CD4-positive, alpha-beta T cell treated with Interleukin-2 at 100 ng/mL for 4 hours (primary cell): ENCODE measurements at regions not wholly inside any gene's neighbourhood (a gene's known extent, or its start where the extent isn't known, plus 50 kb on each side); places are given as distances from the start of the nearest gene placed in this dataset.
"Not testable (repeated sequence)": the region's sequence is repeated elsewhere in the genome, so short reads cannot be mapped to it uniquely, and the experiment has no call there.

Experiments used
- DNase-seq: peaks from one replicate; pipeline ENCODE4 v3.0.0-alpha.2; 2020; ENCODE audit warnings: low spot score

- no peak for DNase-seq
Observed at GRCh38 chr14:53742233-53742620, 214.4 kb downstream of the BMP4 start.

GRCh38 chr14:53741479-53742232, 215.0 kb downstream of the BMP4 start:
- no peak for DNase-seq

GRCh38 chr14:53740570-53740969, 216.1 kb downstream of the BMP4 start:
- no peak for DNase-seq

DNA sequence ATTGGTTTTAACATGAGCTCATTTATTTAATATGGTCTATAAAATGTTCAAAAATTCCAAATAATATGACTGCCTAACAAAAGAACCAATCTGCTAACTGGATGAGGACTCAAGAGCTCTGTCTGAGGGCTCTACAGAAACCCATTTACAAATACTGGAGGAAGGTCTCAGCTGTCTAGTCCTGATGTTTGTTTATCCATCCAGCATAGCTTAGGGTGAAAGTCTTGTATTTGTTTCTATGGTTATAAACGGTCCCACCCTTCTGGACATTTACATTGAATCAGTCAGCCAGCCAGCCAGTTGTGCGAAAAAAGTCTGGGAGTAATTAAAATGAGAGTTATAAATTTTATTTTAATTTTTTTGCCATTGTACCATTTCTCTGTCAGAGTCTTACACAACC, 220.7 kb downstream of the BMP4 start:
- no peak for DNase-seq

DNA sequence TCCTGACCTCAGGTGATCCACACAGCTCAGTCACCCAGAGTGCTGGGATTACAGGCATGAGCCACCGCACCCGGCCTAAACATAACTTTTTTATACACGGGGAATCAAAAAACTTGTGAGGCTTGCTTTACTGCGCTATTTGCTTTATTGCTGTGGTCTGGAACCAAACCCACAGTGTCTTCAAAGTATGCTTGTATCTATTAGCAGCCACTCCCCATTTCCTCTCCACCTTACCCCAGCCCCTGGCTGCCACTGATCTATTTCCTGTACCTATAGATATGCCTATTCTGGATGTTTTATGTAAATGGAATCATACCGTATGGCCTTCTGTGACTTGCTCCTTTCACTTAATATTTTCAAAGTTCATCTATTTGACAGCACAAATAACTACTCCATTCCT, 233.4 kb downstream of the BMP4 start:
- no peak for DNase-seq

- no peak for DNase-seq
Observed at GRCh38 chr14:53719536-53719935, 237.1 kb downstream of the BMP4 start.

GRCh38 chr14:53716578-53716977, 240.0 kb downstream of the BMP4 start:
- no peak for DNase-seq

- no peak for DNase-seq
Observed at GRCh38 chr14:53715193-53715721, 241.4 kb downstream of the BMP4 start.

GRCh38 chr14:53714495-53715192, 242.0 kb downstream of the BMP4 start:
- no peak for DNase-seq

DNA sequence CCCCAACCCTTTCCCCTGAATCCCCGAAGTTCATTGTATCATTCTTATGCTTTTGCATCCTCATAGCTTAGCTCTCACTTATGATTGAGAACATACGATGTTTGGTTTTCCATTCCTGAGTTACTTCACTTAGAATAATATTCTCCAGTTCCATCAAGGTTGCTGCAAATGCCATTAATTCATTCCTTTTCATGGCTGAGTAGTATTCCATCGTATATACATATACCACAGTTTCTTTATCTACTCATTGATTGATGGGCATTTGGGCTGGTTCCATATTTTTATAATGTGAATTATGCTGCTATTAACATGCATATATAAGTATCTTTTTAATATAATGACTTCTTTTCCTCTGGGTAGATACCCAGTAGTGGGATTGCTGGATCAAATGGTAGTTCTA, 243.7 kb downstream of the BMP4 start:
- DNase-seq = not testable (repeated sequence)

- no peak for DNase-seq
Observed at GRCh38 chr14:53711205-53711604, 245.4 kb downstream of the BMP4 start.

GRCh38 chr14:53710615-53711014, 246.0 kb downstream of the BMP4 start:
- no peak for DNase-seq

- no peak for DNase-seq
Observed at GRCh38 chr14:53709381-53709780, 247.2 kb downstream of the BMP4 start.

DNA sequence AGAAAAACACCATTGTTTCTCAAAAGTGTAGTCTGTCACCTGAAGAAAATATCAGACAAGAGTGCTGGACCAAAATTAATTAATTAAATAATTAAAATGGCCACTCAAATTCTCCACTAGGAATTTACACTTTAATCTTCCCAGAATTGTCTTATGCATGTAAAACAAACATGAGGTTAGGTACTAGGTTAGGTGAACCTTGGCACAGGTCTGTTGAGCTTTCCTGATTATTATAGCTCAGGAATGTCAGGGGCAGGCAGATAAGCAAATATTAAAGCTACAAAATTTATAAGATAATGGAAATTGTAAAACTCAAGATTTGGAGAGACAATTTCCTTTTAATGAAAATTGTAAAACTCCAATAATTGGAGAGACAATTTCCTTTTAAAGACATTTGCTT, 253.2 kb downstream of the BMP4 start:
- DNase-seq = no peak

GRCh38 chr14:53701108-53701875, 255.3 kb downstream of the BMP4 start:
- DNase-seq = no peak

DNA sequence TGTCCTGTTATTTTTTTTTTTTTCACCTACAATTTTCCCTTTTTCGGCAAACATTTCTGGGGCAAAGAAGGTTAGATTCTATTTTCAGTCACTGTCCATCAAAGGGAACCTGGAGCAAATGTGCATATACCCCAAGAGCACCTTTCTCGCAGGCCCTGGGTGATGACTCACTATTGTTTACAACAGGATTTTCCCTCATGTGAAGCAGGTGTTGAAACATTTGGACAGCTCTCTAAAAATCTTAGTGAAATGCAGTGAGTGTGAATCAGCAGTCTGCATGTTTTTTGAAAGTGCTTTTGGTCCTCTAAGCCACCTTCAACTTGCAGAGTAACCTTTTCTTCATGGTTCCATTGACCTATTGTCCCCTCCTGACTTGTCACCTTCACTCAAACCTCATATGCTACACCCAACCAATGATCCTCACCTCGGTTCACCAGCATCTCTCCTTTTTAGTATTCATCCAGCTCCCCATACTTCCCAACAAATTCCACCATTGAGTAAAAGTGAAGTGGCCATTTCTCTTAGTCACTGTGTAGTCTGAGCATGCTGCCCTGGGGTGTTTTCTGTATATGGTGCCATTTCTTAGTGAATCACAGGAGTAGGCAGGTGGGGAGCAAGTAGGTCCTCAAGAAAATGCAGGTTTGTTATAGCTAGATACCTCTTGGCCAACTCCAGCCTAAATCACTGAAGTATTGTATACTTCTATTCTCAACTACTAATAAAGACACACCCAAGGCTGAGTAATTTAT, 260.2 kb downstream of the BMP4 start:
- DNase-seq = no peak

GRCh38 chr14:53695692-53696214, 260.9 kb downstream of the BMP4 start:
- DNase-seq = no peak

DNA sequence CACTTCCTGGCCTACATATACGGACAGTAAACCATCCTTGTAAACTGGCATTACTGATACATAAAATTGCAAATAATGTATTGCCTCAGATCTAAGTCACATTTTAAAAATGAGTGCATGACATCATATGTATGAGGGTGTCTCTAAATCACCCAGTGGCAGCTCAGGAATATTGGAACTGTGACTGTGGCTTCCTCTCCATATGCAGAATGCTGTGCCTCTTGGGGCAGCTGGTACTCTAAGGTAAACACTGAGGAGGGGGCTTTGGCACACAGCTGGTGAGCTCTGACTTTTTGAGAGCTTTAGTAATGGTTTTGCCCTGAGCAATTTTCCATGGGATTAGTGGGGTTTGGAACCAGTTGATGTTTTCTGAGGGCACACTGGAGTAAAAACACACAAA, 263.7 kb downstream of the BMP4 start:
- DNase-seq = no peak

GRCh38 chr14:53692451-53692850, 264.2 kb downstream of the BMP4 start:
- no peak for DNase-seq

DNA sequence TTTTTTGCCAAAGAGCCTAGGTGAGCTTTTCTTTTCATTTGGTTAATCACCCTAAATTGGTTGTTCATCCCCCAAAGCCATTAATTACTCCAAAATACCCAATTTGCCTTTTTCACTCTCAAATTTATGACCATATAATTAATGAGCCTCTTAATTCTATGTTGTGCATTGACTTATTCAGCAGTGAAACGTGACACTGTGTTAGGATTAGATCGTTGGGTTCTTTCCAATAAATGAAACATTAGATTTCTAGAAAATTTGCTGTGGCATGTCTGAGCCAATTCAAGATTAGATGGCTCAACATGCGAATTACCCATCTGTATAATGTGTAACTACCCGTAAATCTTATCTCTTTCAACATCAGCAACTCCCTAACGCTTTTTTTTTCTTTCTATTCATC, 273.4 kb downstream of the BMP4 start:
- no peak for DNase-seq

DNA sequence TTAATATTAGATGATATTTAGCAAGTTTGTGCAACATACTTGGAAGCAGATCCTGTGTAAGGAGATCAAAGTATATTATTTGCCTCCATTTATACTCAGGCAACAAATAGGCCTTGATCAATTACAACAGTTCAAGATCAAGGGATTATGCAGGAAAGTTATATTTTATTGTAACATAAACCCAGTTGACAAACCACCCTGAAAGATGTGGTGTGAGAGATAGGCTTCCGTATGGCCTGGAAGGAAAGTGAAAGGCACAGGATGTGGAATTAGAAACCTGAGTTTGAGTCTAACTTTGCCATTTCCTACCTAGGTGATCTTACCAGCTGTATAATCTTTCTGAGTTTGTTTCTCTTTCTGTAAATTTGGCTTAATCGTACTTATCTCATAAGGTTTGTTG, 284.1 kb downstream of the BMP4 start:
- DNase-seq = no peak

- DNase-seq = no peak
Observed at GRCh38 chr14:53670701-53671100, 285.9 kb downstream of the BMP4 start.
